ENCODE measurements at regions not wholly inside any gene's neighbourhood (a gene's known extent, or its start where the extent isn't known, plus 50 kb on each side); places are given as distances from the start of the nearest gene placed in this dataset.

GRCh38 chr5:74306845-74307244, 333.7 kb downstream of the ENC1 start:
- H3K79me2 ChIP-seq (ENCODE audit: control insufficient read depth, insufficient read depth, low read length), result no peaks in the 10 kb centered on the region
- CTCF ChIA-PET, result interaction anchor here (1.2 kb wide), 1 partner anchor 95 kb away, joined by 3 read pairs; no protein-coding TSS in a partner anchor
- no peak overlapping the region for H2AFZ ChIP-seq (ENCODE audit: low read depth, low read length)
- no peaks in the 10 kb centered on the region for H4K20me1 ChIP-seq (replicated peaks; ENCODE audit: control insufficient read depth, extremely low read depth, insufficient read depth, low read length)
- peaks cover 0 to 4% of the 10 kb centered on the region in 2 experiments for H3K27me3 ChIP-seq (ENCODE audit: control insufficient read depth in 2 of 2, insufficient read depth in 2 of 2, low read length in 2 of 2)
- H3K4me1 ChIP-seq (ENCODE audit: control insufficient read depth, extremely low read depth, insufficient read depth, low read length), result no peaks in the 10 kb centered on the region
- FAIRE-seq (no peak), DNase-seq (ENCODE audit: low read depth, low spot score) (no peak)
- H3K9me1 ChIP-seq (replicated peaks; ENCODE audit: control insufficient read depth, extremely low read depth, insufficient read depth, low read length), result no peaks in the 10 kb centered on the region
- H3K4me3 ChIP-seq (replicated peaks in 1 of 3; ENCODE audit: insufficient read depth in 1 of 3, low read depth in 1 of 3, low read length in 3 of 3), result no peak overlapping the region
- H3K9me3 ChIP-seq (replicated peaks; ENCODE audit: control insufficient read depth, insufficient read depth, low read length), result no peaks in the 10 kb centered on the region
- dilution Hi-C loops (cut with MboI; ENCODE audit: extremely low pct_ligation_motif_present, low sequenced_read_pairs) (no loop called here), intact Hi-C loops (cut with micrococcal nuclease) (no loop called here)
- no peak overlapping the region for H3K27ac ChIP-seq (ENCODE audit: insufficient read depth, low read depth, low read length)
- POLR2A ChIA-PET, result no interaction called here
- no peaks in the 10 kb centered on the region for H3K36me3 ChIP-seq (ENCODE audit: control insufficient read depth in 2 of 2, extremely low read depth in 1 of 2, insufficient read depth in 2 of 2, low read length in 2 of 2)
- H3K4me2 ChIP-seq (ENCODE audit: insufficient read depth, low read length), result no peak overlapping the region
- TF ChIP-seq POLR2A (IDR thresholded peaks at IDR 0.05; ENCODE audit: low read depth, low read length) (no peak), CTCF (IDR thresholded peaks at IDR 0.05; ENCODE audit: extremely low read depth in 1 of 2, insufficient read depth in 1 of 2, low read depth in 1 of 2, low read length in 2 of 2) (no peak), MYC (IDR thresholded peaks at IDR 0.05; ENCODE audit: low read depth, low read length) (no peak), FOS (IDR thresholded peaks at IDR 0.05; ENCODE audit: borderline replicate concordance, insufficient read depth, low read length) (no peak), EZH2 (IDR thresholded peaks at IDR 0.05; ENCODE audit: borderline replicate concordance, low read depth, low read length, severe bottlenecking) (no peak), POLR2AphosphoS5 (IDR thresholded peaks at IDR 0.05; ENCODE audit: insufficient read depth, low read depth, low read length) (no peak), MAX (IDR thresholded peaks at IDR 0.05; ENCODE audit: insufficient read depth, insufficient read length) (no peak), JUN (IDR thresholded peaks at IDR 0.05; ENCODE audit: borderline replicate concordance, insufficient read depth, insufficient read length, low read depth) (no peak), GATA2 (IDR thresholded peaks at IDR 0.05; ENCODE audit: insufficient read depth, insufficient read length, low read depth, low read length) (no peak)
- no TSS peak for BruUV-seq (replicated peaks)
- H3K9ac ChIP-seq (replicated peaks; ENCODE audit: extremely low read depth, insufficient read depth, low read length), result no peak overlapping the region

Measured in endothelial cell of umbilical vein (primary cell).